ENCODE measurements at regions not wholly inside any gene's neighbourhood (a gene's known extent, or its start where the extent isn't known, plus 50 kb on each side); places are given as distances from the start of the nearest gene placed in this dataset.

DNA sequence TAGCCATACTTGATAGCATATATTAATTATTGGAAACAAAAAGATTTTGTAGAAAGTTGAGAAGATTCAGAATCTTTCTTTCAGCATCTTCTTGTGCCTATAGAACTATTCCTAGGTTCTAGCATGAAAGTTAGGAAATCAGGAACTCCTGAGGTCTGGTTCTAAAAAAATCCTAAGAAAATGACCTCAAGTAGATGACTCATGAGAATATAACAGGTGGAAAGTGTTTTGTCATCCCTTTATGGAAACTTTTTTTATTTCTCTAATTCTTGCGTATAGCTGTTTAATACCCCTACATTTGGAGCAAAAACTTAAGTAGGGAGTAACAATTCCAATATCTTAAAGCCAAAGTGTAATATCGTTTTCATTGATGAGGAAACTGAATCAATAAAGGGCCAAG, 574.1 kb downstream of the NR2F1-AS1 start (continued):
- no peak for TF ChIP-seq TARDBP (IDR thresholded peaks at IDR 0.05; ENCODE audit: borderline replicate concordance)
- TF ChIP-seq ZNF207 (IDR thresholded peaks at IDR 0.05; ENCODE audit: borderline replicate concordance): no peak
- TF ChIP-seq ZNF592 (IDR thresholded peaks at IDR 0.05): no peak
- no peak for TF ChIP-seq ZNF274 (IDR thresholded peaks at IDR 0.05; ENCODE audit: insufficient read depth, insufficient read length)
- TF ChIP-seq GABPA (IDR thresholded peaks at IDR 0.05; ENCODE audit: low read depth): no peak
- TF ChIP-seq, protein P1, sequence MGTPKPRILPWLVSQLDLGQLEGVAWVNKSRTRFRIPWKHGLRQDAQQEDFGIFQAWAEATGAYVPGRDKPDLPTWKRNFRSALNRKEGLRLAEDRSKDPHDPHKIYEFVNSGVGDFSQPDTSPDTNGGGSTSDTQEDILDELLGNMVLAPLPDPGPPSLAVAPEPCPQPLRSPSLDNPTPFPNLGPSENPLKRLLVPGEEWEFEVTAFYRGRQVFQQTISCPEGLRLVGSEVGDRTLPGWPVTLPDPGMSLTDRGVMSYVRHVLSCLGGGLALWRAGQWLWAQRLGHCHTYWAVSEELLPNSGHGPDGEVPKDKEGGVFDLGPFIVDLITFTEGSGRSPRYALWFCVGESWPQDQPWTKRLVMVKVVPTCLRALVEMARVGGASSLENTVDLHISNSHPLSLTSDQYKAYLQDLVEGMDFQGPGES (IDR thresholded peaks at IDR 0.05): no peak
- no peak for TF ChIP-seq RFX5 (IDR thresholded peaks at IDR 0.05; ENCODE audit: low read depth, low read length)
- TF ChIP-seq TAF1 (IDR thresholded peaks at IDR 0.05; ENCODE audit: borderline replicate concordance, low read depth, low read length): no peak
- TF ChIP-seq E4F1 (IDR thresholded peaks at IDR 0.05; ENCODE audit: borderline replicate concordance, partially characterized antibody): no peak

Data from GM12878 (cell line).